ENCODE measurements at regions not wholly inside any gene's neighbourhood (a gene's known extent, or its start where the extent isn't known, plus 50 kb on each side); places are given as distances from the start of the nearest gene placed in this dataset.

GRCh38 chr2:64853894-64854293, 135.3 kb upstream of the SLC1A4 start:
- no peak overlapping the region for H3K4me3 ChIP-seq (ENCODE audit: low read depth, low read length)
- no peak for DNase-seq (ENCODE audit: low read depth)
- no peak for TF ChIP-seq CTCF (IDR thresholded peaks at IDR 0.05; ENCODE audit: insufficient read depth, low read depth, low read length, missing control alignments)

- DNase-seq (ENCODE audit: low read depth): no peak
- H3K4me3 ChIP-seq (ENCODE audit: low read depth, low read length): no peak overlapping the region
- no peak for TF ChIP-seq CTCF (IDR thresholded peaks at IDR 0.05; ENCODE audit: insufficient read depth, low read depth, low read length, missing control alignments)
These were observed 134.4 kb upstream of the SLC1A4 start for GRCh38 chr2:64854773-64855237.

GRCh38 chr2:64857581-64858471, 131.4 kb upstream of the SLC1A4 start:
- DNase-seq (ENCODE audit: low read depth): no peak
- TF ChIP-seq CTCF (IDR thresholded peaks at IDR 0.05; ENCODE audit: insufficient read depth, low read depth, low read length, missing control alignments): no peak
- H3K4me3 ChIP-seq (ENCODE audit: low read depth, low read length): no peak overlapping the region

GRCh38 chr2:64858541-64859311, 130.5 kb upstream of the SLC1A4 start:
- TF ChIP-seq CTCF (IDR thresholded peaks at IDR 0.05; ENCODE audit: insufficient read depth, low read depth, low read length, missing control alignments): no peak
- peak overlapping the region; percentile 55; the same call in 1 of the 2 replicates for H3K4me3 ChIP-seq (ENCODE audit: low read depth, low read length)
- no peak for DNase-seq (ENCODE audit: low read depth)

GRCh38 chr2:64859312-64860212, 129.6 kb upstream of the SLC1A4 start:
- peak; percentile 74 for DNase-seq (ENCODE audit: low read depth)

More at GRCh38 chr2:64859312-64860212, 129.6 kb upstream of the SLC1A4 start:
- peak; percentile 1 for TF ChIP-seq CTCF (IDR thresholded peaks at IDR 0.05; ENCODE audit: insufficient read depth, low read depth, low read length, missing control alignments)
- H3K4me3 ChIP-seq (ENCODE audit: low read depth, low read length): peak overlapping the region; percentile 55
